GM21447 (cell line): ENCODE measurements at regions not wholly inside any gene's neighbourhood (a gene's known extent, or its start where the extent isn't known, plus 50 kb on each side); places are given as distances from the start of the nearest gene placed in this dataset.
"Not testable (repeated sequence)": the region's sequence is repeated elsewhere in the genome, so short reads cannot be mapped to it uniquely, and the experiment has no call there.

Experiments
- ATAC-seq: cut with Tn5 transposase; IDR thresholded peaks from one replicate; pipeline ENCODE4 v1.9.1; 2021; ENCODE audit not compliant: unreplicated experiment

DNA sequence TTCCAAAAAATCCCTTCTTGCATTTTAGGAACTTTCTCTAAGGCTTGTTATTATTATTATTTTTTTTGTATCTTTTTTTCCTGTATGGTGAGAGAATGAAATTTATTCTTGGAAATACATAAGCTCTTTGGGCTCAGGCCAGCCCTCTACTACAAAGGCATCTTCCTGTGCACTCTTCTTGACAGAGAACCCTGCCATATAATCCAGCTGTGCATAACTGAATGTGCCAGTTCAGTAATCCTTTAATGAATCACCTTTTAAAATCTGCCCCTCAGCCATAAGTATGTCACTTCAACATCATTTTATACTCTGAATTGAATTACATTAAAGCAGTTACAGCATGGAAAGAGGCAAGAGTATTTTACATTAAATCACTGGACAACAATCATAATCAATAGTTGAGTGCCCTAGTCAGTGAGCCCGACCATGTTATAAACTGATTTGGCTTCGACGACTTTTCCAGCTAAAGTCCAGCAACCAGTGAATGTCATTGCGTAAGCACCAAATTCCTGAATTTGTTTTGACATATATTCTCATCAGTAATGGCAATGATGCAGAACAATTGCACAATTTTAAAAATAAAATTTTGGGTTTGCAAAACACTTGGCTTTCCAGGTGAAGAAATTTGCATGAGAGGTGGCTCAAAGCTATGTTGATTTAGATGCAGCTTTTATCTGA, 59.2 kb upstream of the KCNK2 start:
- ATAC-seq: no peak

DNA sequence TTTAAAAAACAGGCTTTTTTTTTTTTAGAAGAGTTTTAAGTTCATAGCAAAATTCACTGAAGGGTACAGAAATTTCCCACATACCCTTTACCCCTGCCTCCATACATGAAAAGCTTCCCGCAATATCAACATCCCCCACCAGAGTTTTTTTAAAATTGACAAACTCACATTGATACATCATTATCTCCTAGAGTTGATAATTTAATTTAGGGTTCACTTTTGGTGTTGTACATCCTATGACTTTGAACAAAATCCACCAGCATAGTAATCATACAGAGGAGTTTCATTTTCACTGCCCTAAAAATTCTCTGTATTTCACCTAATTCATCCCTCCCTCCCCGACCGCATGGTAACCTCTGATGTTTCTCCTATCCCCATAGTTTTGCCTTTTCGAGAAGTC, 53.6 kb upstream of the KCNK2 start:
- no peak for ATAC-seq

DNA sequence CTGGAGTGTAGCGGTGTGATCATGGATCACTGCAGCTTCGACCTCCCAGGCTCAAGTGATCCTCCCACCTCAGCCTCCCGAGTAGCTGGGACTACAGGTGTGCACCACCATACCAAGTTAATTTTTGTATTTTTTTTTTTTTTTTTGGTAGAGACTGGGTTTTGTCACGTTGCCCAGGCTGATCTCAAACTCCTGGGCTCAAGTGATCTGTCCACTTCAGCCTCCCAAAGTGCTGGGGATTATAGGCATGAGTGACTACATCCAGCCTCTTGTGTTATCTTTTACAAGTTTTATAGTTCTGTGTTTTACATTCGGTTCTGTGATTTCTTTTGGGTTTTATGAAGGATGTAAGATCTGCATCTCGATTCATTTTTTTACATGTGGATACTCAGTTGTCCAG, 52.0 kb upstream of the KCNK2 start:
- not testable (repeated sequence) for ATAC-seq

DNA sequence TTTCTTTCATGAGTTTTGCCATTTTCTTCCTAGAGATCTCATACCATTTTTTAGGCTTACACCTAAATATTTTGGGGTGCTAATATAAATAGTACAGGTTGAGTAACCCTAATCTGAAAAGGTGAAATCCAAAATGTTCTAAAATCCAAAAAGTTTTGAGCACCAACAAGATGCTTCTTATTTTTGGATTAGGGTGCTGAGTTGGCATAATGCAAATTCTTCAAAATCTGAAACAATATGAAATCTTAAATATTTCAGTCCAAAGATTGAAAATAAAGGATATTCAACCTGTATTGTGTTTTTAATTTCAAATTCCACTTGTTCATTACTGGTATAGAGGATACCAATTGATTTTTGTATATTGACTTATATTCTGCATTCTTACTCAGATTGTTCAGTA, 51.1 kb upstream of the KCNK2 start:
- ATAC-seq: no peak
